ENCODE measurements at regions not wholly inside any gene's neighbourhood (a gene's known extent, or its start where the extent isn't known, plus 50 kb on each side); places are given as distances from the start of the nearest gene placed in this dataset.

GRCh38 chr9:29668732-29669131 lies 2095.5 kb upstream of the C9orf72 start:
- Histone ChIP-seq H3K9me3 (no peaks in the 10 kb centered on the region), H3K27me3 (no peaks in the 10 kb centered on the region), H3K27ac (no peak overlapping the region), H3K4me1 (no peaks in the 10 kb centered on the region), H3K36me3 (no peaks in the 10 kb centered on the region), H3K4me3 (no peak overlapping the region)
- intact Hi-C loops (cut with DNase I), result no loop called here
- DNase-seq (no peak), ATAC-seq (peak; percentile 87)
- TF ChIP-seq, protein P1, sequence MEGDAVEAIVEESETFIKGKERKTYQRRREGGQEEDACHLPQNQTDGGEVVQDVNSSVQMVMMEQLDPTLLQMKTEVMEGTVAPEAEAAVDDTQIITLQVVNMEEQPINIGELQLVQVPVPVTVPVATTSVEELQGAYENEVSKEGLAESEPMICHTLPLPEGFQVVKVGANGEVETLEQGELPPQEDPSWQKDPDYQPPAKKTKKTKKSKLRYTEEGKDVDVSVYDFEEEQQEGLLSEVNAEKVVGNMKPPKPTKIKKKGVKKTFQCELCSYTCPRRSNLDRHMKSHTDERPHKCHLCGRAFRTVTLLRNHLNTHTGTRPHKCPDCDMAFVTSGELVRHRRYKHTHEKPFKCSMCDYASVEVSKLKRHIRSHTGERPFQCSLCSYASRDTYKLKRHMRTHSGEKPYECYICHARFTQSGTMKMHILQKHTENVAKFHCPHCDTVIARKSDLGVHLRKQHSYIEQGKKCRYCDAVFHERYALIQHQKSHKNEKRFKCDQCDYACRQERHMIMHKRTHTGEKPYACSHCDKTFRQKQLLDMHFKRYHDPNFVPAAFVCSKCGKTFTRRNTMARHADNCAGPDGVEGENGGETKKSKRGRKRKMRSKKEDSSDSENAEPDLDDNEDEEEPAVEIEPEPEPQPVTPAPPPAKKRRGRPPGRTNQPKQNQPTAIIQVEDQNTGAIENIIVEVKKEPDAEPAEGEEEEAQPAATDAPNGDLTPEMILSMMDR (IDR thresholded peaks at IDR 0.05), result no peak

DNA sequence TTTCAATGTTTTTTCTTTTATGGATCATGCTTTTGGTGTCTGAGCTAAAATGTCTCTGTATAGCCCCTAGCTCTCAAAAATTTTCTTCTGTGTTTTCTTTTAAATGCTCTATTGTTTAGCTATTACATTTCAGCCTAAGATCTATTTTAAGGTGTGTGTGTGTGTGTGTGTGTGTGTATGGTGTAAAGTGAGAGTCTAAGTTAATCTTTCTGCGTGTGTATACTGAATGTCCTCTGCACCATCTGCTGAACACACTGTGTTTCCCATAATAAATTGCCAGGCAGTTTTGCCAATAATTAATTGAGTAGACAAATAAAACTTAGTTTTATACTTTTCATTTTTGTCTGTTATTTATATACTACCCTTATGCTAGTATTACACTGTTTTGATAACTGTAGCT lies 2096.3 kb upstream of the C9orf72 start:
- TF ChIP-seq, protein P1 (IDR thresholded peaks at IDR 0.05), result no peak
- DNase-seq (no peak), ATAC-seq (no peak)
- no peak overlapping the region for H3K27ac ChIP-seq
- H3K4me1 ChIP-seq, result no peaks in the 10 kb centered on the region
- H3K9me3 ChIP-seq, result no peaks in the 10 kb centered on the region
- H3K27me3 ChIP-seq, result no peaks in the 10 kb centered on the region
- H3K4me3 ChIP-seq, result no peak overlapping the region
- H3K36me3 ChIP-seq, result no peaks in the 10 kb centered on the region
- intact Hi-C loops (cut with DNase I), result no loop called here

GRCh38 chr9:29685531-29685930 lies 2112.2 kb upstream of the C9orf72 start:
- TF ChIP-seq, protein P1 (IDR thresholded peaks at IDR 0.05), result no peak
- no peaks in the 10 kb centered on the region for H3K27me3 ChIP-seq
- ATAC-seq (no peak), DNase-seq (no peak)
- H3K36me3 ChIP-seq, result no peaks in the 10 kb centered on the region
- H3K4me3 ChIP-seq, result no peak overlapping the region
- no peak overlapping the region for H3K27ac ChIP-seq
- intact Hi-C loops (cut with DNase I), result no loop called here
- H3K9me3 ChIP-seq, result no peaks in the 10 kb centered on the region
- no peaks in the 10 kb centered on the region for H3K4me1 ChIP-seq

GRCh38 chr9:29691145-29691544 lies 2117.9 kb upstream of the C9orf72 start:
- H3K4me3 ChIP-seq, result no peak overlapping the region
- H3K36me3 ChIP-seq, result no peaks in the 10 kb centered on the region
- intact Hi-C loops (cut with DNase I), result no loop called here
- TF ChIP-seq, protein P1 (IDR thresholded peaks at IDR 0.05), result no peak
- no peaks in the 10 kb centered on the region for H3K4me1 ChIP-seq
- H3K9me3 ChIP-seq, result peaks cover 0 to 8% of the 10 kb centered on the region in 2 donors
- no peak overlapping the region for H3K27ac ChIP-seq
- DNase-seq, result no peak
- no peaks in the 10 kb centered on the region for H3K27me3 ChIP-seq
- no peak for ATAC-seq

- no peak overlapping the region for H3K27ac ChIP-seq
- no peak overlapping the region for H3K4me3 ChIP-seq
- peaks cover 0 to 8% of the 10 kb centered on the region in 2 donors for H3K9me3 ChIP-seq
- intact Hi-C loops (cut with DNase I), result no loop called here
- ATAC-seq, result peak; percentile 80
- no peaks in the 10 kb centered on the region for H3K4me1 ChIP-seq
- DNase-seq, result peak in 1 of 4 donors; percentile 3
- no peaks in the 10 kb centered on the region for H3K36me3 ChIP-seq
- TF ChIP-seq, protein P1 (IDR thresholded peaks at IDR 0.05), result no peak
- H3K27me3 ChIP-seq, result no peaks in the 10 kb centered on the region
These were observed 2118.6 kb upstream of the C9orf72 start for GRCh38 chr9:29691758-29692407.
